Skin of body (tissue), 1 donor: ENCODE measurements at regions not wholly inside any gene's neighbourhood (a gene's known extent, or its start where the extent isn't known, plus 50 kb on each side); places are given as distances from the start of the nearest gene placed in this dataset.
A peak's percentile ranks its signal among the peaks of the same experiment; 100 is the strongest.
"Not testable (repeated sequence)": the region's sequence is repeated elsewhere in the genome, so short reads cannot be mapped to it uniquely, and the experiment has no call there.

Experiments used
- DNase-seq: peaks from one replicate; lab custom pipeline; 2025; lab: John Stamatoyannopoulos, UW

GRCh38 chr13:34162544-34162933, 344.6 kb downstream of the RFC3 start:
- DNase-seq, result no peak

DNA sequence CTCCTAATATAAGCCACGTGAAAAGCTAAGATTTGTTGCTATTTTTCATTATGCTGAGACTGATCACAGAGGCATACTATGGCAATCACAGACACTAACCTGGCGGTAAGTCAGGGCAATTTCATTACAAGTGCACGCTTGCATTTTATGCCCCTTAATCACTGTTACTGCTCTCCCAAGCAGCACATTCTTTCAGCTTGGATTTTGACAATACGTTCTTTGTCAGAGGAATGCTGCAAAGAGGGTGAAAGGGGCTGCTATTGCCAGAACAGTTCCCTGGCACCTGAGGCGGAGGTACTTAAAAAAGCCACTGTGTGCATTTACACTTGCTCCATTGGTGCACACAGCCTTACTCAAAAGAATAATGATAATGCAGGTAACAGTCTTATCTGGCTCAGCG, 346.6 kb downstream of the RFC3 start:
- DNase-seq, result no peak

GRCh38 chr13:34165158-34165557, 347.2 kb downstream of the RFC3 start:
- no peak for DNase-seq

DNA sequence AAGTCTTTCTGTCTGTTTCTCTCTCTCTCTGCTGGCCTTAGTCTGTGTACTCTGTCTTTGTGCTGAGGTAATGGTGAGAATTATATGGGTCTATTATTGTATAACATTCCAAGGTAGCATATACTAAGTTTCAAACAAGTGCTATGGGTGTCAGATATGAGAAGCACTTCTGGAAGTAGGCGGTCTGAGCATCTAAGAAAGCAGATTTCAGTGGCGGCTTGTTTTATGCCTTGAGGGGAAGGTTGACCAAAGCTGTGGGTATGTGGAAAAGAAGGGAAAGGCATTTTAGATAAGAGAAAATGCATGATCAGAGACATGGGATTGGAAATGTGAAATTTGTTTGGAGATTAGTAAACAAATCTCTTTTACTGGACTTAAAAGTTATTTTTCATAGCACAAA, 348.5 kb downstream of the RFC3 start:
- DNase-seq, result no peak

DNA sequence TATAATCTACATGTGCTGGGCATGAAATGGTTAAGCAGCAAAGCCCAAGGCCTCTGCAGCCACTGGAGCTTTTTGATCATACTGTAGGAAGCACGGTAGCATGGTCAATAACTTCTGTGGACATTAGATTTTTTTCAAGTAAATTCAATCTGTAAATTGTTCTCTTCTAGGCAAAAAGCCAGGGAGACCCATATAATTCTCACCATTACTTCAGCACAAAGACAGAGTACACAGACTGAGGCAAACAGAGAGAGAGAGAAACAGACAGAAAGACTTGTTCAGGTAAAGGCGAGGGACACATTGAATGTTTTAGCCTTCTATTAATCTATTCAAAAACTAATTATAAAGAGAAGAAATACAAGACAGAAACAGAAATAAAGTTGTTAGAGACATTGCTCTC, 349.4 kb downstream of the RFC3 start:
- no peak for DNase-seq

DNA sequence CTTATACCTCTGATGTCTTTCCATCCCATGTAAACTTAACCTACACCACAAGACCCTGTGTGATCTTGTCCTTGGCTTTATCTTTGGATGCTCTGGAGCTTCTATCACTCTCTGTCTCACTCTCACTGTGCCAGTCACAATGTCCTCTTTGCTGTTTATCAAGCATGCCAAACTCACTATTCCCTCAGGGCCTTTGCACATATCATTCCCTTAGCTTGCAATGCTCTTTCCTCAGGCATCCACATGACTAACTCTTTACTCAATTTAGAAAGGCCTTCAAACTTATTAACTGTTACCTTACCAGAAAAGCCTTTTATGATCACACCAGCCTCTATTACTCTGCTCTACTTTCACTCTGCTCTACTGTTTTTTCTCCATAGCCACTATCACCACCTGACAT, 354.1 kb downstream of the RFC3 start:
- DNase-seq, result no peak

DNA sequence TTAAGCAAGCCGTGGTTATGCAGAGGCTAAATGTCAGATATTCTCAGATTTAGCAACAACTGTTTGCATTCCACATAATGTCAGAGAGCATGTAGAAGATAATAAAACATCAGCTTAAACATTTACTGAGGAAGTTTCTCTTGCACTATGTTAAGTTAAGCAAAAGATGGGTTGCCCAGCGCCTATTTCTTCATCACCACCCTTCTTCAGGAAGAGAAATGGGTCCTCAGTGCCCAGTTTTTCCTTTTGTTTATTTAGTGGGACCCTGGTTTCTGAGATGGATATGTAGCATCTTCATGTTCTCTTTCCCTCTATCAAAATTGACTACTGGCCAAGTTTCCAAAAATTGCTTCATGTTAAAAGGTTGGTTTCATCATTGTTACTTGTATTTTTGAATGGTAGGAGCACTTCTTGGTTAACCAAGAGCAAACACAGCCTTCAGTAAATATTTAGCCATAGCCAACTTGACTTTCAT, 356.8 kb downstream of the RFC3 start:
- no peak for DNase-seq

DNA sequence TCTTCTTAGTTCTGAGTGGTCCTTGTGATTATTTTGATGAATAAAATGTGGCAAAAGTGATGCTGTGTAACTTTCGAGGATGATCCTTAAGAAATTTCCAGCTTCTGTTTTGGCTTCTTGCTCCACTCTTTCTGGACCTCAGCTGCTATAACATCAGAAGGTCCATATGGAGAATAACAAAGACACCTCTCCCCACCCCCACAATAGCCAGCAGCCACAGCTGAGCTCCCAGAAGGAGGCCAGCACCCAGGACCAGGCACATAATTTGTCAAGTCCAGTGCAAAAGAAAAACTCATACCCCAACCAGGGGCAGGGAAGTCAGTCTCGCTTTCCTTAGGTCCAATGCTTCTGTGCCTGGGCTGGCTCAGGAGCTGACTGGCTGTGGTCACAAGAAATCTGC, 357.6 kb downstream of the RFC3 start:
- no peak for DNase-seq

DNA sequence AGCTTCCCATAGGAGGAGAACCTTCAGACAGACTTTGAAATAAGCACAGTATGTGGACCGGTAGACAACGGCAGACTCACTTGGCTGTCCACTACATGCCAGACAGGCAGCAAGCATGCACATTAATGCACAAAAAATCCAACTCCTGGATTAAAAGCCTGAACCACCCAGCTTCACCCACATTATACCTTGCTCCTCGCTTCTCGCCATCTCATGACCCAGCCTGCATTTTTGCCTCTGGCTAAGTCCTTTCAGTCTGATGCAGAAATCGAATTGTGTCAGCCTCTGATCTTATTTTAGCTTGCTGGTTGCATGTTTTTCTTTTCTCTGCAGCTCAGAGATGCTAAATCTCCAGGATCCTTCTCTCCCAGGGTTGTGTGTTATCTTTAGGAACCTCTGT, 358.7 kb downstream of the RFC3 start:
- DNase-seq, result no peak

DNA sequence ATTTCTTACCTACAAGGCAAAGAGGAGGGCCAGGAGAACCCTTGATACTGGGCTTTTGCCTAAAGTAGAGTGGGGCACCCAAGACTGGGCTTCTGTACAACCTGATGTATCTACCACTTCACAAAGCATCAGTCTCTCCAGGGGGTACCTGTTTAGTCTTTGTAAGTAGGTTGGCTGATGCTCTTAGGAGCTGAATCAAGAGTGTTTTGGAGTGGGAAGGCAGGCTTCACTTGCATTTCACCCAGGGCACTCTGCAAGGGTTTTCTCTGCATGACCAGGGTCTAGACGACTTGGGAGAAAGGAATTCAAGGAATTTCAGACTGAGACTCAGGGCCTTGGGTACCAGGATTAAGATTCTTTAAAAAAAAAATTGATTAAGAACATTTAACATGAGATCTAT, 361.5 kb downstream of the RFC3 start:
- DNase-seq, result no peak

DNA sequence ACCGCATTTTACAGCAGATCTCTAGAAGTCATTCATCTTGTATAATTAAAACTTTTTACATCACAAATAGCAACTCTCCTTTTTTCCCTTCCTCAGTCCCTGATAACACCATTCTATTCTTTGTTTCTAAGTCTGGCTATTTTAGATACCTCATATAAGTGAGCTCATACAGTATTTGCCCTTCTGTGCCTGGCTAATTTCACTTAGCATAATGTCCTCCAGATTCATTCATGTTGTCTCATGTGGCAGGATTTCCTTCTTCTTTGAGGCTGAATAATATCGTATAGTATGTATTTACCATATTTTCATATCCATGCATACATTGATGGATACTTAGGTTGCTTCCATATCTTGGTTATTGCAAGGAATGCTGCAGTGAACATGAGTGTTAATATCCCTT, 362.0 kb downstream of the RFC3 start:
- no peak for DNase-seq

- DNase-seq, result not testable (repeated sequence)
These were observed 363.3 kb downstream of the RFC3 start for GRCh38 chr13:34181256-34181655.

GRCh38 chr13:34189946-34190345, 372.0 kb downstream of the RFC3 start:
- no peak for DNase-seq

GRCh38 chr13:34201050-34201913, 383.3 kb downstream of the RFC3 start:
- DNase-seq, result no peak

GRCh38 chr13:34207334-34207733, 389.4 kb downstream of the RFC3 start:
- DNase-seq, result peak; percentile 28

DNA sequence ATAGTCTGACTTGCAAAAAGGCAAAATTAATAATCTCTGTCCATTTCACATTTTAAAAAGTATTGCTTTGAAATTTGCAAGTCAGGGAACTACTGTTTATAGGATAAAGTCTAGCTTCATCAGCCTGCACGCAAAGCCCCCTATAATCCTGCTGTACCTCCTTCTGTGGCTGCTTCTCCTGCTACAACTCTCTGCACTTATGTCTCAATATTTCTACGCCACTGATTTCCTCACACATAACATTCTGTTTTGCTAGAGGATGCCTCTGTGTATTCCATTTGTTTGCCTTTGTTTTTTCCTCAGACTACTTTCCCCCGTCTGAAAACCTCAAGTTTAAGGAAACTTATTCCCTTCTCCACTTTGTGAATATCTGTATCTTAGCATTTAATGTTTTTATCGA, 389.9 kb downstream of the RFC3 start:
- no peak for DNase-seq

DNA sequence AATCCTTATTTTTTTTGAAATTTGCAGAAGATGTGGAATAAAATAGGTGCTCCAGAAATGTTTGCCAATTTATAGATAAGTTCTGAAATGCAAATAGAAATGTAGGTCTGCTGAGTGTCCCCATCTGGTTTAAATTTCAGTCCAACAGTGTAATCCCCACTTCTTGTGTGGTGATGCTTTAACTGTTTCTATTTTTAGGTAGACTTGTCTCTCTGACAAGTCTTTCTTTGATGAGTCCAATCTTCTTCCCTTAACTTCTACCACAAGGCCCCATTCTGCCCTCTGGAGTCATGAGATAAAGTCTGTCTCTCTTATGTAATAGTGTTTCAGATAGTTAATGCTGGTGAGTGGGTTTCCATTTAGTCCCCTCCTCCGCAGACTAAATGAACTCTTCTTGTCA, 390.4 kb downstream of the RFC3 start:
- DNase-seq, result peak; percentile 63

DNA sequence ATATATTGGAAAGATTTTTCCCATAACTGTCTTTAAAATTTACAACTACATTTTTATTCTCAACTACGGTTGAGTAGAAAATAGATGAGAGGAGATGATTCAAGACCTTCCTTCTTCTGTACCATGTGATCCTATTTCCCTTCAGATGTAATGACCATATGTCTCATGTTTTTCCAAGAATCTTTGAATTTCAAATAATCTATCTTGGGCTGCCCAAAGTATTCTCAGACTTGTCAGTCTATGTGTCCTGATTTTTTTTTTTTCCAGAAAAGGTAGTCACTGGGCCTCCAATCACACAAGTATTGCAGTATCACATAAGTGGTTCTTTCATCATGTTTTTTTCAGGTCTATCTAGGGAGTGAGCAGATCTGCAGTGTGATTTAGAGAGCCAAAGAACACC, 392.4 kb downstream of the RFC3 start:
- no peak for DNase-seq

- DNase-seq, result no peak
These were observed 396.7 kb downstream of the RFC3 start for GRCh38 chr13:34214686-34215085.

DNA sequence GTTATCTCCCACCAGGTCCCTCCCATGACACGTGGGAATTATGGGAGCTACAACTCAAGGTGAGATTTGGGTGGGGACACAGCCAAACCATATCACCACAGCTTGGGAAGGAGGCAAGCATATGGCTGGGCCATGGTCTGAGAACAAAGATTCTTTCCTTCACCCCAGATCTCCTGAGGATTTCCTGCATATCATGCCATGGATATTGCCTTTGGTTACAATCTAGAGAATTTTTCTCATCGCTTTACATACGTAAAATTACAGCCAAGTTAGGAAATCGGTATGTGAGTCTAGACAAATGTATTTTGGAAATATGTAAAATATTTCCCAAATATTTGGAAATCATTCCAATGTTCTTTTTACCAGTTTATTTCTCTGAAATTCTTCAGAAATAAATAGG, 398.3 kb downstream of the RFC3 start:
- DNase-seq, result no peak

- DNase-seq, result no peak
These were observed 399.5 kb downstream of the RFC3 start for GRCh38 chr13:34217343-34218025.

GRCh38 chr13:34223984-34224383, 406.0 kb downstream of the RFC3 start:
- no peak for DNase-seq

DNA sequence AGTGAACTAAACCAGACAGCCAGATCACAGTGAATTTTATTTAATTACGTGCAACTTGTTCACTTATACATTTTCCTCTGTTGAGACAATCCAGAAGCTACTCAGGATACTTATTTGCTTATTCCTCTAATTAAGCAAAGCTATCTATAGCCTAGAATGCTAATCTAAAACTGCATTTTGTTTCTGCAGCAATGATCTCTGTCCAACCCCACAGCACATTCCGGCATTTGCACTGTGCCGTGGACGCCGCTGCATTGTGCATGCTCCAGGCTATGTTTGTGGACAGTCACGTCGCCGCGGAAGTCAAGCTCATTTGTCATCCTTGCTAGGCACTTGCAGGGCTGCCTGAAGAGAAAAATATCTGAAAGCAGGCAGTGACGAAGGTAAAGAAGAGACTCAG, 406.9 kb downstream of the RFC3 start:
- DNase-seq, result no peak
